ENCODE measurements at regions not wholly inside any gene's neighbourhood (a gene's known extent, or its start where the extent isn't known, plus 50 kb on each side); places are given as distances from the start of the nearest gene placed in this dataset.

GRCh38 chr16:85264752-85265151 is 152.5 kb upstream of the CIBAR2 start:
- no peaks in the 10 kb centered on the region for H3K9me3 ChIP-seq (ENCODE audit: insufficient read depth, low read length, severe bottlenecking)
- no peak overlapping the region for H3K4me2 ChIP-seq (ENCODE audit: insufficient read depth, low read length)
- H3K27ac ChIP-seq (ENCODE audit: low read length), result no peak overlapping the region
- no peak for TF ChIP-seq CTCF (IDR thresholded peaks at IDR 0.05; ENCODE audit: borderline replicate concordance, extremely low read depth, low read length, poor library complexity, severe bottlenecking)
- no peak for TF ChIP-seq EZH2 (IDR thresholded peaks at IDR 0.05; ENCODE audit: borderline replicate concordance, low read depth, low read length, severe bottlenecking)
- DNase-seq, result no peak
- peaks cover 6% of the 10 kb centered on the region; the same call in 1 of the 2 replicates for H4K20me1 ChIP-seq (ENCODE audit: insufficient read depth, low read length)
- H2AFZ ChIP-seq (ENCODE audit: low read depth, low read length), result no peak overlapping the region
- H3K9ac ChIP-seq (ENCODE audit: low read depth, low read length), result no peak overlapping the region
- H3K4me1 ChIP-seq (ENCODE audit: insufficient read depth, low read length), result no peaks in the 10 kb centered on the region
- H3K4me3 ChIP-seq (ENCODE audit: low read depth in 1 of 2, low read length in 2 of 2), result no peak overlapping the region
- no peak for ATAC-seq (ENCODE audit: insufficient read depth, low read depth)
- peaks cover 39% of the 10 kb centered on the region for H3K27me3 ChIP-seq (ENCODE audit: insufficient read depth, low read length, poor library complexity)
- H3K79me2 ChIP-seq (ENCODE audit: insufficient read depth, low read length), result no peaks in the 10 kb centered on the region
- no peaks in the 10 kb centered on the region for H3K36me3 ChIP-seq (ENCODE audit: insufficient read depth, low read length)

- peaks cover 44% of the 10 kb centered on the region for H3K27me3 ChIP-seq (ENCODE audit: insufficient read depth, low read length, poor library complexity)
- H3K9me3 ChIP-seq (ENCODE audit: insufficient read depth, low read length, severe bottlenecking), result no peaks in the 10 kb centered on the region
- no peak for TF ChIP-seq EZH2 (IDR thresholded peaks at IDR 0.05; ENCODE audit: borderline replicate concordance, low read depth, low read length, severe bottlenecking)
- TF ChIP-seq CTCF (IDR thresholded peaks at IDR 0.05; ENCODE audit: borderline replicate concordance, extremely low read depth, low read length, poor library complexity, severe bottlenecking), result no peak
- H2AFZ ChIP-seq (ENCODE audit: low read depth, low read length), result no peak overlapping the region
- no peak for DNase-seq
- no peaks in the 10 kb centered on the region for H3K36me3 ChIP-seq (ENCODE audit: insufficient read depth, low read length)
- no peak overlapping the region for H3K4me3 ChIP-seq (ENCODE audit: low read depth in 1 of 2, low read length in 2 of 2)
- no peak for ATAC-seq (ENCODE audit: insufficient read depth, low read depth)
- no peak overlapping the region for H3K4me2 ChIP-seq (ENCODE audit: insufficient read depth, low read length)
- no peaks in the 10 kb centered on the region for H3K4me1 ChIP-seq (ENCODE audit: insufficient read depth, low read length)
- no peaks in the 10 kb centered on the region for H3K79me2 ChIP-seq (ENCODE audit: insufficient read depth, low read length)
- H3K27ac ChIP-seq (ENCODE audit: low read length), result no peak overlapping the region
- H3K9ac ChIP-seq (ENCODE audit: low read depth, low read length), result no peak overlapping the region
- H4K20me1 ChIP-seq (ENCODE audit: insufficient read depth, low read length), result peaks cover 6% of the 10 kb centered on the region; the same call in 1 of the 2 replicates
Observed at GRCh38 chr16:85265161-85265784, 153.0 kb upstream of the CIBAR2 start.

GRCh38 chr16:85265810-85266209 is 153.5 kb upstream of the CIBAR2 start:
- peaks cover 44% of the 10 kb centered on the region for H3K27me3 ChIP-seq (ENCODE audit: insufficient read depth, low read length, poor library complexity)
- ATAC-seq (ENCODE audit: insufficient read depth, low read depth) (no peak), DNase-seq (no peak)
- no peaks in the 10 kb centered on the region for H3K79me2 ChIP-seq (ENCODE audit: insufficient read depth, low read length)
- H3K27ac ChIP-seq (ENCODE audit: low read length), result no peak overlapping the region
- TF ChIP-seq EZH2 (IDR thresholded peaks at IDR 0.05; ENCODE audit: borderline replicate concordance, low read depth, low read length, severe bottlenecking) (no peak), CTCF (IDR thresholded peaks at IDR 0.05; ENCODE audit: borderline replicate concordance, extremely low read depth, low read length, poor library complexity, severe bottlenecking) (no peak)
- peaks cover 6% of the 10 kb centered on the region; the same call in 1 of the 2 replicates for H4K20me1 ChIP-seq (ENCODE audit: insufficient read depth, low read length)
- H2AFZ ChIP-seq (ENCODE audit: low read depth, low read length), result no peak overlapping the region
- no peak overlapping the region for H3K9ac ChIP-seq (ENCODE audit: low read depth, low read length)
- no peaks in the 10 kb centered on the region for H3K4me1 ChIP-seq (ENCODE audit: insufficient read depth, low read length)
- H3K36me3 ChIP-seq (ENCODE audit: insufficient read depth, low read length), result no peaks in the 10 kb centered on the region
- H3K4me2 ChIP-seq (ENCODE audit: insufficient read depth, low read length), result no peak overlapping the region
- H3K4me3 ChIP-seq (ENCODE audit: low read depth in 1 of 2, low read length in 2 of 2), result no peak overlapping the region
- no peaks in the 10 kb centered on the region for H3K9me3 ChIP-seq (ENCODE audit: insufficient read depth, low read length, severe bottlenecking)
